H1 (cell line): ENCODE measurements at regions not wholly inside any gene's neighbourhood (a gene's known extent, or its start where the extent isn't known, plus 50 kb on each side); places are given as distances from the start of the nearest gene placed in this dataset.

Experiments
- CTCF ChIA-PET: fragments of 300-600 bp; sonication (Branson Sonifier 250); formaldehyde crosslinking; loops from one replicate; lab custom pipeline; 2021; ENCODE audit not compliant: partially characterized antibody; lab: Charles Lee
- POLR2A ChIA-PET: fragments of 300-600 bp; sonication (Branson Sonifier 250); formaldehyde crosslinking; loops from one replicate; lab custom pipeline; 2021; ENCODE audit warnings: inconsistent platforms; ENCODE audit not compliant: partially characterized antibody; lab: Charles Lee
- DNase-seq, 2 experiments: peaks; one replicate each; pipeline versions ENCODE4 v3.0.0 to v3.0.0-alpha.2; 2010 to 2022; ENCODE audit warnings: low spot score in 2 of 2, low read depth in 1 of 2, mixed read lengths in 1 of 2
- FAIRE-seq: peaks from 2 replicates; lab custom pipeline; 2011; peaks lifted over from hg19 to GRCh38; lab: Jason Lieb, UNC
- H2AFZ ChIP-seq: 2 replicates; pipeline ENCODE4 v1.8.1; 2012; ENCODE audit warnings: low read length, inconsistent platforms
- H2AK5ac ChIP-seq: 2 replicates; pipeline ENCODE4 v1.6.1; 2013; ENCODE audit warnings: low read depth, low read length
- H2BK120ac ChIP-seq: replicated peaks from 2 replicates; pipeline ENCODE3; 2013; ENCODE audit warnings: low read depth, low read length, inconsistent platforms
- H2BK12ac ChIP-seq: 2 replicates; pipeline ENCODE4 v1.6.1; 2013; ENCODE audit warnings: low read depth, low read length
- H2BK15ac ChIP-seq: 2 replicates; pipeline ENCODE4 v1.6.1; 2013; ENCODE audit warnings: low read length
- H2BK20ac ChIP-seq: 2 replicates; pipeline ENCODE4 v1.6.1; 2013; ENCODE audit warnings: low read length
- H2BK5ac ChIP-seq: 2 replicates; pipeline ENCODE4 v1.6.1; 2013; ENCODE audit warnings: low read depth, low read length
- H3K14ac ChIP-seq: 2 replicates; pipeline ENCODE4 v1.6.1; 2013; ENCODE audit warnings: inconsistent platforms; ENCODE audit not compliant: insufficient read length
- H3K18ac ChIP-seq: 2 replicates; pipeline ENCODE4 v1.6.1; 2013; ENCODE audit warnings: low read length; ENCODE audit errors: extremely low read depth
- H3K23ac ChIP-seq: 2 replicates; pipeline ENCODE4 v1.6.1; 2013; ENCODE audit warnings: inconsistent platforms; ENCODE audit not compliant: insufficient read length
- H3K23me2 ChIP-seq: 2 replicates; pipeline ENCODE4 v1.6.1; 2013; ENCODE audit warnings: low read depth, low read length
- H3K27ac ChIP-seq: 2 replicates; pipeline ENCODE4 v1.6.1; 2011; ENCODE audit warnings: low read depth, low read length, inconsistent platforms
- H3K27me3 ChIP-seq, 4 experiments: replicated peaks in 1 of 4; 1 replicate in 1 of 4; 2 replicates in 3 of 4; pipeline versions ENCODE4 v1.6.1 to v1.8.1; 2011 to 2013; ENCODE audit warnings: low read length in 3 of 4, mild to moderate bottlenecking in 3 of 4, inconsistent platforms in 2 of 4, mixed read lengths in 2 of 4, moderate library complexity in 1 of 4; ENCODE audit not compliant: control insufficient read depth in 3 of 4, insufficient read depth in 3 of 4; ENCODE audit errors: extremely low read depth in 1 of 4
- H3K36me3 ChIP-seq, 4 experiments: 2 replicates each; pipeline versions ENCODE4 v1.6.1 to v1.8.1; 2011 to 2013; ENCODE audit warnings: mild to moderate bottlenecking in 4 of 4, low read length in 3 of 4, moderate library complexity in 2 of 4, control low read depth in 1 of 4, inconsistent platforms in 1 of 4; ENCODE audit not compliant: insufficient read depth in 4 of 4, control insufficient read depth in 2 of 4
- H3K4ac ChIP-seq: replicated peaks from 2 replicates; pipeline ENCODE3; 2013; ENCODE audit warnings: low read length, low read depth, mixed read lengths, inconsistent platforms; ENCODE audit not compliant: insufficient read length
- H3K4me1 ChIP-seq, 4 experiments: replicated peaks in 1 of 4; 1 replicate in 1 of 4; 2 replicates in 3 of 4; pipeline versions ENCODE4 v1.6.1 to v1.8.1; 2011 to 2013; ENCODE audit warnings: low read length in 3 of 4, inconsistent platforms in 2 of 4, mixed read lengths in 1 of 4; ENCODE audit not compliant: insufficient read depth in 4 of 4, control insufficient read depth in 3 of 4
- H3K4me2 ChIP-seq, 2 experiments: 2 replicates each; pipeline versions ENCODE4 v1.6.1 to v1.8.1; 2011 to 2013; ENCODE audit warnings: low read depth in 2 of 2, low read length in 2 of 2, control low read depth in 1 of 2, inconsistent platforms in 1 of 2, mild to moderate bottlenecking in 1 of 2; ENCODE audit not compliant: insufficient read depth in 1 of 2
- H3K4me3 ChIP-seq, 4 experiments: fragments of 200-600, 300-600 bp in 1 of 4; sonication (generic), shearing (Covaris generic), sonication (Bioruptor Twin) in 1 of 4; 2 replicates each; pipeline versions ENCODE4 v1.5.1 to v1.8.1; 2011 to 2016; ENCODE audit warnings: low read length in 4 of 4, low read depth in 3 of 4, control low read depth in 2 of 4, inconsistent platforms in 2 of 4, mild to moderate bottlenecking in 2 of 4, mixed read lengths in 1 of 4, moderate library complexity in 1 of 4; ENCODE audit not compliant: insufficient read depth in 2 of 4; ENCODE audit errors: extremely low read depth in 1 of 4
- H3K56ac ChIP-seq: replicated peaks from 2 replicates; pipeline ENCODE3; 2013; ENCODE audit warnings: low read depth, mild to moderate bottlenecking, mixed read lengths, low read length, inconsistent platforms; ENCODE audit not compliant: insufficient read length
- H3K79me1 ChIP-seq: 2 replicates; pipeline ENCODE4 v1.6.1; 2013; ENCODE audit warnings: low read depth, low read length, control low read depth
- H3K79me2 ChIP-seq, 2 experiments: 2 replicates each; pipeline versions ENCODE4 v1.6.1 to v1.8.1; 2012 to 2013; ENCODE audit warnings: low read length in 2 of 2, mild to moderate bottlenecking in 2 of 2, inconsistent platforms in 1 of 2; ENCODE audit not compliant: insufficient read depth in 2 of 2, control insufficient read depth in 1 of 2
- H3K9ac ChIP-seq, 4 experiments: replicated peaks in 1 of 4; 1 replicate in 1 of 4; 2 replicates in 3 of 4; pipeline versions ENCODE4 v1.6.1 to v1.8.1; 2011 to 2013; ENCODE audit warnings: low read depth in 3 of 4, low read length in 3 of 4, control low read depth in 2 of 4, mild to moderate bottlenecking in 2 of 4, moderate library complexity in 2 of 4, inconsistent platforms in 1 of 4; ENCODE audit errors: extremely low read depth in 1 of 4
- H3K9me3 ChIP-seq, 2 experiments: 2 replicates each; pipeline versions ENCODE4 v1.6.1 to v1.8.1; 2012 to 2013; ENCODE audit warnings: mild to moderate bottlenecking in 2 of 2, moderate library complexity in 2 of 2, control low read depth in 1 of 2, inconsistent platforms in 1 of 2, low read depth in 1 of 2, low read length in 1 of 2, mixed read lengths in 1 of 2; ENCODE audit not compliant: insufficient read depth in 2 of 2
- H4K20me1 ChIP-seq, 2 experiments: replicated peaks in 1 of 2; 2 replicates each; pipeline versions ENCODE3 to v1.8.1; 2011 to 2013; ENCODE audit warnings: inconsistent platforms in 2 of 2, low read length in 2 of 2, mild to moderate bottlenecking in 1 of 2; ENCODE audit not compliant: insufficient read depth in 2 of 2, control insufficient read depth in 1 of 2
- H4K5ac ChIP-seq: 2 replicates; pipeline ENCODE4 v1.6.1; 2013; ENCODE audit warnings: low read length, low read depth, mixed read lengths, inconsistent platforms; ENCODE audit not compliant: insufficient read length
- H4K8ac ChIP-seq: 2 replicates; pipeline ENCODE4 v1.8.0; 2013; ENCODE audit warnings: mild to moderate bottlenecking, moderate library complexity, low read length, inconsistent platforms; ENCODE audit not compliant: insufficient read depth; ENCODE audit errors: extremely low read depth
- H4K91ac ChIP-seq: replicated peaks from 2 replicates; pipeline ENCODE3; 2013; ENCODE audit warnings: low read length, mixed read lengths, inconsistent platforms; ENCODE audit not compliant: insufficient read length
- ASH2L ChIP-seq: fragments of 200-600, 300-600 bp; sonication (generic); IDR thresholded peaks from one replicate; pipeline ENCODE4 v1.7.1; 2017; ENCODE audit warnings: low read length
- BACH1 ChIP-seq: IDR thresholded peaks from 2 replicates; pipeline ENCODE4 v1.6.1; 2012; ENCODE audit warnings: low read length, improper control_type of control experiment
- CREB1 ChIP-seq: IDR thresholded peaks from 2 replicates; pipeline ENCODE4 v1.6.1; 2012; ENCODE audit warnings: inconsistent platforms
- CTCF ChIP-seq, 3 experiments: IDR thresholded peaks; 1 replicate in 2 of 3; 2 replicates in 1 of 3; pipeline versions ENCODE4 v1.5.1 to v1.6.1; 2011; ENCODE audit warnings: low read length in 3 of 3, mild to moderate bottlenecking in 3 of 3, inconsistent platforms in 2 of 3, low read depth in 1 of 3, moderate library complexity in 1 of 3; ENCODE audit not compliant: insufficient read depth in 1 of 3; ENCODE audit errors: control extremely low read depth in 1 of 3
- EZH2 ChIP-seq: fragments of 200-600 bp; sonication (generic); IDR thresholded peaks from 2 replicates; pipeline ENCODE4 v1.7.1; 2012; ENCODE audit warnings: low read depth, mild to moderate bottlenecking, moderate library complexity, low read length, inconsistent platforms; ENCODE audit not compliant: severe bottlenecking
- MAFK ChIP-seq: IDR thresholded peaks from 2 replicates; pipeline ENCODE4 v1.6.1; 2012; ENCODE audit warnings: low read depth, mild to moderate bottlenecking, improper control_type of control experiment, low read length
- MAX ChIP-seq: IDR thresholded peaks from 2 replicates; pipeline ENCODE4 v1.6.1; 2012; ENCODE audit warnings: inconsistent platforms
- RAD21 ChIP-seq, 2 experiments: IDR thresholded peaks in 1 of 2; conservative IDR thresholded peaks in 1 of 2; 2 replicates each; pipeline ENCODE4 v1.6.1; 2011; ENCODE audit warnings: low read depth in 2 of 2, low read length in 2 of 2, improper control_type of control experiment in 1 of 2, inconsistent platforms in 1 of 2, mild to moderate bottlenecking in 1 of 2, moderate library complexity in 1 of 2
- USF2 ChIP-seq: IDR thresholded peaks from 2 replicates; pipeline ENCODE4 v1.6.1; 2011; ENCODE audit warnings: low read length, improper control_type of control experiment
- WGBS, 2 experiments: shearing (Covaris generic) in 1 of 2; methylation state at CpG; one replicate each; pipeline versions ENCODE4 v1.1.6 to v1.1.7; 2013 to 2015; ENCODE audit warnings: low lambda C conversion rate in 2 of 2, mixed read lengths in 2 of 2, inconsistent platforms in 1 of 2, low coverage in 1 of 2, missing lambda C conversion rate in 1 of 2; ENCODE audit not compliant: insufficient replicate concordance in 2 of 2, insufficient coverage in 1 of 2, insufficient read length in 1 of 2; ENCODE audit errors: extremely low coverage in 1 of 2, missing lambda C conversion rate in 1 of 2; 5-methylcytosine and 5-hydroxymethylcytosine counted together

- H4K5ac ChIP-seq = no peak overlapping the region
- TF ChIP-seq RAD21 (IDR thresholded peaks at IDR 0.05 in 1 of 2, conservative IDR thresholded peaks at IDR 0.05 in 1 of 2; ENCODE audit: low read depth in 2 of 2, low read length in 2 of 2) = no peak
- TF ChIP-seq BACH1 = no peak
- no peak for TF ChIP-seq CTCF (IDR thresholded peaks at IDR 0.05; ENCODE audit: control extremely low read depth in 1 of 3, insufficient read depth in 1 of 3, low read depth in 1 of 3, low read length in 3 of 3)
- no peak for TF ChIP-seq EZH2
- no peak for TF ChIP-seq USF2
- TF ChIP-seq ASH2L = no peak
- no peak for TF ChIP-seq CREB1
- no peak for TF ChIP-seq MAX
- TF ChIP-seq MAFK = no peak
- H3K9me3 ChIP-seq = peaks cover 9 to 11% of the 10 kb centered on the region in 2 experiments
- FAIRE-seq = no peak
- H3K4ac ChIP-seq = no peak overlapping the region
- H3K4me1 ChIP-seq = no peaks in the 10 kb centered on the region
- H3K4me2 ChIP-seq = no peak overlapping the region
- H3K79me1 ChIP-seq = no peaks in the 10 kb centered on the region
- no peak overlapping the region for H3K56ac ChIP-seq
- CTCF ChIA-PET = interaction anchor here (0.6 to 1.2 kb wide), 2 partner anchors 13 to 386 kb away, joined by 3 read pairs; no protein-coding TSS in a partner anchor
- H3K14ac ChIP-seq = no peak overlapping the region
- H3K27me3 ChIP-seq = no peaks in the 10 kb centered on the region
- H2BK120ac ChIP-seq = no peak overlapping the region
- H3K9ac ChIP-seq = no peak overlapping the region
- no peak overlapping the region for H2BK20ac ChIP-seq
- no peaks in the 10 kb centered on the region for H3K23me2 ChIP-seq
- no peak overlapping the region for H2BK12ac ChIP-seq
- H3K36me3 ChIP-seq = no peaks in the 10 kb centered on the region
- no peak overlapping the region for H2AFZ ChIP-seq
- POLR2A ChIA-PET = no interaction called here
- H3K23ac ChIP-seq = no peak overlapping the region
- H3K27ac ChIP-seq = no peak overlapping the region
- H3K4me3 ChIP-seq = no peak overlapping the region
- no peak overlapping the region for H2BK15ac ChIP-seq
- H4K8ac ChIP-seq = no peak overlapping the region
- 82% methylated on average over 1 of the region's 1 CpG; no CpG with 5 or more reads in 1 of the 2 experiments for WGBS, 2 experiments
- DNase-seq = no peak
- no peak overlapping the region for H2AK5ac ChIP-seq
- no peaks in the 10 kb centered on the region for H4K20me1 ChIP-seq
- H3K79me2 ChIP-seq = no peaks in the 10 kb centered on the region
- no peak overlapping the region for H3K18ac ChIP-seq
- H4K91ac ChIP-seq = no peak overlapping the region
- H2BK5ac ChIP-seq = no peak overlapping the region
These were observed 1359.7 kb upstream of the RAG2 start for GRCh38 chr11:37957717-37958116.
